Naive B cell (primary cell): ENCODE measurements at regions not wholly inside any gene's neighbourhood (a gene's known extent, or its start where the extent isn't known, plus 50 kb on each side); places are given as distances from the start of the nearest gene placed in this dataset.
A peak's percentile ranks its signal among the peaks of the same experiment; 100 is the strongest.
"Not testable (repeated sequence)": the region's sequence is repeated elsewhere in the genome, so short reads cannot be mapped to it uniquely, and the experiment has no call there.

Experiments
- ATAC-seq, 2 donors: fragments of 150-1000 bp; cut with Tn5 transposase; 2 replicates each; pipeline ENCODE4 v1.10.0; 2021; ENCODE audit warnings: low read depth in 2 of 2, mild to moderate bottlenecking in 2 of 2, moderate library complexity in 2 of 2
- DNase-seq: peaks from one replicate; pipeline ENCODE4 v3.0.0; 2022
- H3K27ac Mint-ChIP-seq, 6 donors: one replicate each; pipeline ENCODE4 v1.8.0; 2020 to 2022; ENCODE audit warnings: mild to moderate bottlenecking in 6 of 6, mixed read lengths in 6 of 6, moderate library complexity in 5 of 6, inconsistent platforms in 2 of 6
- H3K27me3 Mint-ChIP-seq, 3 donors: one replicate each; pipeline ENCODE4 v1.8.0; 2021 to 2022; ENCODE audit warnings: mixed read lengths in 3 of 3, mild to moderate bottlenecking in 1 of 3
- H3K36me3 Mint-ChIP-seq, 2 donors: one replicate each; pipeline ENCODE4 v1.8.0; 2020 to 2022; ENCODE audit warnings: mixed read lengths in 2 of 2, inconsistent platforms in 1 of 2, mild to moderate bottlenecking in 1 of 2
- H3K4me1 Mint-ChIP-seq, 3 donors: one replicate each; pipeline ENCODE4 v1.8.0; 2020 to 2022; ENCODE audit warnings: mixed read lengths in 3 of 3, inconsistent platforms in 1 of 3, mild to moderate bottlenecking in 1 of 3, moderate library complexity in 1 of 3
- H3K4me3 Mint-ChIP-seq, 8 donors: one replicate each; pipeline ENCODE4 v1.8.0; 2020 to 2022; ENCODE audit warnings: mild to moderate bottlenecking in 8 of 8, mixed read lengths in 8 of 8, moderate library complexity in 8 of 8, inconsistent platforms in 2 of 8
- H3K9me3 Mint-ChIP-seq, 7 donors: one replicate each; pipeline ENCODE4 v1.8.0; 2020 to 2022; ENCODE audit warnings: mixed read lengths in 7 of 7, mild to moderate bottlenecking in 5 of 7, inconsistent platforms in 2 of 7, moderate library complexity in 1 of 7

- ATAC-seq (no peak), DNase-seq (no peak)
- Mint-ChIP-seq H3K27ac (peak overlapping the region in 1 of 6 donors; percentile 41), H3K4me3 (no peak overlapping the region), H3K27me3 (no peaks in the 10 kb centered on the region), H3K9me3 (no peaks in the 10 kb centered on the region), H3K36me3 (no peaks in the 10 kb centered on the region), H3K4me1 (peaks cover 0 to 10% (median 0%) of the 10 kb centered on the region in 3 donors)
These were observed 66.2 kb downstream of the SC5D start for GRCh38 chr11:121358760-121359159.

GRCh38 chr11:121359591-121359990 lies 67.0 kb downstream of the SC5D start:
- Mint-ChIP-seq H3K27ac (peak overlapping the region in 2 of 6 donors; percentile 47), H3K4me1 (peaks cover 0 to 10% (median 0%) of the 10 kb centered on the region in 3 donors), H3K27me3 (no peaks in the 10 kb centered on the region), H3K36me3 (no peaks in the 10 kb centered on the region), H3K9me3 (no peaks in the 10 kb centered on the region), H3K4me3 (no peak overlapping the region)
- ATAC-seq (no peak), DNase-seq (no peak)

GRCh38 chr11:121362955-121363354 lies 70.4 kb downstream of the SC5D start:
- H3K36me3 Mint-ChIP-seq, H3K27me3 Mint-ChIP-seq, H3K4me3 Mint-ChIP-seq, H3K27ac Mint-ChIP-seq, H3K9me3 Mint-ChIP-seq, DNase-seq, ATAC-seq: not testable (repeated sequence)
- peaks cover 20 to 30% (median 23%) of the 10 kb centered on the region in 3 donors for H3K4me1 Mint-ChIP-seq

- H3K36me3 Mint-ChIP-seq: no peaks in the 10 kb centered on the region
These were observed 72.7 kb downstream of the SC5D start for GRCh38 chr11:121365304-121365703.

GRCh38 chr11:121366038-121366437 lies 73.5 kb downstream of the SC5D start:
- Mint-ChIP-seq H3K4me3 (no peak overlapping the region), H3K36me3 (no peaks in the 10 kb centered on the region), H3K9me3 (no peaks in the 10 kb centered on the region), H3K27me3 (no peaks in the 10 kb centered on the region), H3K27ac (peak overlapping the region in 1 of 6 donors; percentile 92), H3K4me1 (peaks cover 34 to 42% (median 36%) of the 10 kb centered on the region in 3 donors)
- ATAC-seq (no peak), DNase-seq (no peak)

More at GRCh38 chr11:121365304-121365703, 72.7 kb downstream of the SC5D start:
- Mint-ChIP-seq H3K27me3 (no peaks in the 10 kb centered on the region), H3K4me3 (no peak overlapping the region), H3K4me1 (peaks cover 31 to 37% (median 36%) of the 10 kb centered on the region in 3 donors), H3K9me3 (no peaks in the 10 kb centered on the region), H3K27ac (no peak overlapping the region)
- ATAC-seq (no peak), DNase-seq (no peak)

- DNase-seq: peak; percentile 71
- no peaks in the 10 kb centered on the region for H3K36me3 Mint-ChIP-seq
- peak; percentile 99 to 100 for ATAC-seq
- peaks cover 40 to 46% (median 43%) of the 10 kb centered on the region in 3 donors for H3K4me1 Mint-ChIP-seq
- H3K9me3 Mint-ChIP-seq: no peaks in the 10 kb centered on the region
- H3K27me3 Mint-ChIP-seq: no peaks in the 10 kb centered on the region
- peak overlapping the region; percentile 88 to 96 (median 91) for H3K27ac Mint-ChIP-seq
- peak overlapping the region; percentile 5 to 89 (median 76) for H3K4me3 Mint-ChIP-seq
These were observed 74.7 kb downstream of the SC5D start for GRCh38 chr11:121367001-121367843.

GRCh38 chr11:121367844-121368225 lies 75.3 kb downstream of the SC5D start:
- Mint-ChIP-seq H3K27ac (peak overlapping the region; percentile 88 to 96 (median 91)), H3K27me3 (no peaks in the 10 kb centered on the region), H3K4me3 (peak overlapping the region; percentile 5 to 89 (median 70)), H3K4me1 (peaks cover 44 to 52% (median 48%) of the 10 kb centered on the region in 3 donors), H3K36me3 (no peaks in the 10 kb centered on the region), H3K9me3 (no peaks in the 10 kb centered on the region)
- no peak for DNase-seq
- no peak for ATAC-seq

GRCh38 chr11:121368364-121369240 lies 76.0 kb downstream of the SC5D start:
- Mint-ChIP-seq H3K9me3 (no peaks in the 10 kb centered on the region), H3K4me1 (peaks cover 52 to 60% (median 55%) of the 10 kb centered on the region in 3 donors), H3K27me3 (no peaks in the 10 kb centered on the region), H3K4me3 (peak overlapping the region in 6 of 8 donors; percentile 16 to 83 (median 56)), H3K36me3 (no peaks in the 10 kb centered on the region), H3K27ac (peak overlapping the region in 4 of 6 donors; percentile 22 to 92 (median 65))
- no peak for ATAC-seq
- DNase-seq: no peak

GRCh38 chr11:121369366-121369765 lies 76.8 kb downstream of the SC5D start:
- H3K36me3 Mint-ChIP-seq: no peaks in the 10 kb centered on the region
- no peaks in the 10 kb centered on the region for H3K9me3 Mint-ChIP-seq
- no peaks in the 10 kb centered on the region for H3K27me3 Mint-ChIP-seq
- ATAC-seq: no peak
- H3K27ac Mint-ChIP-seq: no peak overlapping the region
- H3K4me3 Mint-ChIP-seq: no peak overlapping the region
- peaks cover 53 to 68% (median 63%) of the 10 kb centered on the region in 3 donors for H3K4me1 Mint-ChIP-seq
- DNase-seq: no peak

GRCh38 chr11:121372028-121372427 lies 79.5 kb downstream of the SC5D start:
- Mint-ChIP-seq H3K9me3 (no peaks in the 10 kb centered on the region), H3K4me3 (peak overlapping the region in 2 of 8 donors; percentile 45 to 65), H3K27me3 (no peaks in the 10 kb centered on the region), H3K27ac (peak overlapping the region in 3 of 6 donors; percentile 24 to 71 (median 53)), H3K36me3 (no peaks in the 10 kb centered on the region), H3K4me1 (peaks cover 42 to 55% (median 52%) of the 10 kb centered on the region in 3 donors)
- ATAC-seq (no peak), DNase-seq (no peak)

GRCh38 chr11:121372671-121373429 lies 79.3 kb upstream of the SORL1 start:
- peak; percentile 95 to 96 for ATAC-seq
- no peaks in the 10 kb centered on the region for H3K9me3 Mint-ChIP-seq
- no peaks in the 10 kb centered on the region for H3K36me3 Mint-ChIP-seq
- DNase-seq: peak; percentile 58
- H3K4me1 Mint-ChIP-seq: peaks cover 37 to 51% (median 48%) of the 10 kb centered on the region in 3 donors
- no peaks in the 10 kb centered on the region for H3K27me3 Mint-ChIP-seq
- peak overlapping the region; percentile 30 to 94 (median 74) for H3K27ac Mint-ChIP-seq
- peak overlapping the region; percentile 41 to 89 (median 77) for H3K4me3 Mint-ChIP-seq

- Mint-ChIP-seq H3K27ac (peak overlapping the region; percentile 24 to 85 (median 68)), H3K4me3 (peak overlapping the region in 1 of 8 donors; percentile 6), H3K9me3 (no peaks in the 10 kb centered on the region), H3K36me3 (no peaks in the 10 kb centered on the region), H3K27me3 (no peaks in the 10 kb centered on the region), H3K4me1 (peaks cover 30 to 45% (median 42%) of the 10 kb centered on the region in 3 donors)
- no peak for DNase-seq
- ATAC-seq: no peak
These were observed 77.7 kb upstream of the SORL1 start for GRCh38 chr11:121374286-121374985.
